Activated naive CD8-positive, alpha-beta T cell treated with anti-CD3 and anti-CD28 coated beads, Interleukin-2, amount 10 ng/mL, durations not matched to agents 7 days and 5 days (primary cell): ENCODE measurements at regions not wholly inside any gene's neighbourhood (a gene's known extent, or its start where the extent isn't known, plus 50 kb on each side); places are given as distances from the start of the nearest gene placed in this dataset.
A peak's percentile ranks its signal among the peaks of the same experiment; 100 is the strongest.
"Not testable (repeated sequence)": the region's sequence is repeated elsewhere in the genome, so short reads cannot be mapped to it uniquely, and the experiment has no call there.

Source experiments
- ATAC-seq: fragments of 150-1000 bp; cut with Tn5 transposase; one replicate; pipeline ENCODE4 v1.10.0; 2021; ENCODE audit warnings: low read depth, moderate library complexity
- POLR2A ChIA-PET: fragments of 350-600 bp; sonication (Branson Sonifier 250); formaldehyde crosslinking; loops from one replicate; lab custom pipeline; 2021; ENCODE audit warnings: antibody characterized with exemption; lab: Charles Lee
- DNase-seq: peaks from one replicate; pipeline ENCODE4 v3.0.0; 2021
- H3K27ac Mint-ChIP-seq: one replicate; pipeline ENCODE4 v1.8.0; 2022; ENCODE audit warnings: mild to moderate bottlenecking, mixed read lengths
- H3K27me3 Mint-ChIP-seq: one replicate; pipeline ENCODE4 v1.8.0; 2022; ENCODE audit warnings: mild to moderate bottlenecking, moderate library complexity, mixed read lengths
- H3K36me3 Mint-ChIP-seq: one replicate; pipeline ENCODE4 v1.8.0; 2021; ENCODE audit warnings: mild to moderate bottlenecking, mixed read lengths
- H3K4me1 Mint-ChIP-seq: one replicate; pipeline ENCODE4 v1.8.0; 2021; ENCODE audit warnings: mixed read lengths
- H3K4me3 Mint-ChIP-seq: one replicate; pipeline ENCODE4 v1.8.0; 2022; ENCODE audit warnings: mild to moderate bottlenecking, moderate library complexity, mixed read lengths
- H3K9me3 Mint-ChIP-seq: one replicate; pipeline ENCODE4 v1.8.0; 2021; ENCODE audit warnings: mixed read lengths

- H3K4me3 Mint-ChIP-seq = no peak overlapping the region
- no peak for ATAC-seq
- H3K9me3 Mint-ChIP-seq = no peaks in the 10 kb centered on the region
- no peaks in the 10 kb centered on the region for H3K4me1 Mint-ChIP-seq
- no peak overlapping the region for H3K27ac Mint-ChIP-seq
- DNase-seq = no peak
- H3K27me3 Mint-ChIP-seq = peaks cover under 1% of the 10 kb centered on the region
- POLR2A ChIA-PET = no interaction called here
- no peaks in the 10 kb centered on the region for H3K36me3 Mint-ChIP-seq
Measured at GRCh38 chr10:61010863-61011262, 66.9 kb upstream of the RHOBTB1 start.

DNA sequence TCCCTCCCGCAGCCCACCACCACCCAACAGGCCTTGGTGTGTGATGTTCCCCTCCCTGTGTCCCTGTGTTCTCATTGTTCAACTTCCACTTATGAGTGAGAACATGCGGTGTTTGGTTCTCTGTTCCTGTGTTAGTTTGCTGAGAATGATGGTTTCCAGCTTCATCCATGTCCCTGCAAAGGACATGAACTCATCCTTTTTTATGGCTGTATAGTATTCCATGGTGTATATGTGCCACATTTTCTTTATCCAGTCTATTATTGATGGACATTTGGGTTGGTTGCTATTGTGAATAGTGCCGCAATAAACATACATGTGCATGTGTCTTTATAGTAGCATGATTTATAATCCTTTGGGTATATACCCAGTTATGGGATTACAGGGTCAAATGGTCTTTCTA, 59.1 kb upstream of the RHOBTB1 start:
- H3K4me3 Mint-ChIP-seq, H3K36me3 Mint-ChIP-seq, H3K27ac Mint-ChIP-seq, DNase-seq, POLR2A ChIA-PET, H3K4me1 Mint-ChIP-seq, H3K9me3 Mint-ChIP-seq, ATAC-seq: not testable (repeated sequence)
- H3K27me3 Mint-ChIP-seq = peaks cover 34% of the 10 kb centered on the region

GRCh38 chr10:61001731-61002122, 57.7 kb upstream of the RHOBTB1 start:
- no peaks in the 10 kb centered on the region for H3K36me3 Mint-ChIP-seq
- peaks cover 37% of the 10 kb centered on the region for H3K27me3 Mint-ChIP-seq
- no peaks in the 10 kb centered on the region for H3K9me3 Mint-ChIP-seq
- ATAC-seq (no peak), DNase-seq (no peak)
- no peak overlapping the region for H3K27ac Mint-ChIP-seq
- no peak overlapping the region for H3K4me3 Mint-ChIP-seq
- POLR2A ChIA-PET = no interaction called here
- no peaks in the 10 kb centered on the region for H3K4me1 Mint-ChIP-seq

DNA sequence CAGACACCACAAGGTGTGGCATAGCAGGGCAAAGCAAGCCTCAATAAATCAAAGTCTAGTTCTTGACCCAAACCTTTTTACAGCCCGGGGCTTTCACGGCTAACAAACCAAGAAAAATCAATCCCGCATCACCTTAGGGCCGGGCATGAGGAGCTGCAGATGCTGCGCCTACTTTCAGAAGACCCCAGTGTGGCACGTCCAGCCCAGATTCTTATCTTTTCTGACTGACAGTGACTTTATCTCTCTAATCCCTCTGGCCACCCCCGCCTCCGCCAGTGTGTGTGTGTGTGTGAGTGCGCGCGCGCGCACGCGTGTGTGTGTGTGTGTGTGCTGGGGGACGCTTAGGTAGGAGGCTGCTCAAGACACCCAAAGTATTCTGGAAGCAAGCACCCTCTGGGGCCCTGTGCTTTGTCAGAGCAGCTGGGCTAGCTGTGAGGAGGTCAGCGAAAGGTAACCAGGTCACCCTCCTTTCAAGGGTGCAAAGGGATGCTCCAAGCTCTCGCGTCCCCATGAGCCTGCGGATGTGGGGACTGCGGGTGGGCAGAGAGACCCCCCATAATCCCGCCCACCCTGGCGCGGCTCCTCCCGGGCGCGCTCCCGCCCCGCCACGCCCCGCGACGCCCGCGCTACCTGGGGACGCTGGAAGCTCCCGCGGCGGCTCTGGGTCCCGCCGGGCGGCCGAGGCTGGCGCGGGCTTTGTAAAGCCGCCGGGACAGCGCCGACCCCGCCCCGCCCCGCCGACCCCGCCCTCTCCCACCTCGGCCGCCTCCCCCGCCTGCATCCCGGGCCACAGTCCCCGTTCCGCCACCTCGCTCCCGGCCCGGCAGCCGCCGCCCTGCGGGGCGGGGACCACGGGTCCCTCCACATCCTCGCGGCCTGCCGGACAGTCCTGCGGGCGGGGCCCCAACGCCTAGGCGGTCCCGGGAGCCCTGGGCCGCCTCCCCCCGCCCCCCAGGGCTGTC, 57.1 kb upstream of the RHOBTB1 start:
- Mint-ChIP-seq H3K9me3 (no peaks in the 10 kb centered on the region), H3K4me1 (no peaks in the 10 kb centered on the region), H3K27me3 (peaks cover 37% of the 10 kb centered on the region), H3K4me3 (peak overlapping the region; percentile 44), H3K36me3 (no peaks in the 10 kb centered on the region), H3K27ac (no peak overlapping the region)
- POLR2A ChIA-PET = no interaction called here
- DNase-seq (no peak), ATAC-seq (peak; percentile 39)

DNA sequence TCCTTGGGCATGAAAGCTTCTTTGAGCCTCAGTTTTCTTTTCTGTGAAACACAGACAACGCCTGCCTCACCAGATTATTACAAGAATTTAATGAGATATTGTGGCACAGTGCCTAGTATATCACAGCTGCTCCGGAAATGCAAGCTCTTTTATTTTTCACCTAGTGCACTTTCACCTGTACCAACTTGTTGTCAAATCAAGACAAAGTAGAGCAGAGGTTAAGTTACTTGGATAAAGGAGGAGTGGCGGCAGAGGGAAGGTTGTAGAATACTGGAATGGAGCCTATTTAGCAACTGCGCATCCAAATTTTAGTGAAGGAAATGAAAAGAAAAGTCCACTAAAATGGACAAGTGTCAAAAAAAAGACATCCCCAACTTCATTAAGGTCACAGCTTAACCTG, 54.9 kb upstream of the RHOBTB1 start:
- H3K36me3 Mint-ChIP-seq = no peaks in the 10 kb centered on the region
- H3K9me3 Mint-ChIP-seq = no peaks in the 10 kb centered on the region
- POLR2A ChIA-PET = no interaction called here
- H3K27ac Mint-ChIP-seq = no peak overlapping the region
- no peak for ATAC-seq
- no peak for DNase-seq
- H3K4me1 Mint-ChIP-seq = no peaks in the 10 kb centered on the region
- no peak overlapping the region for H3K4me3 Mint-ChIP-seq
- H3K27me3 Mint-ChIP-seq = peaks cover 37% of the 10 kb centered on the region

GRCh38 chr10:60994128-60994527, 50.1 kb upstream of the RHOBTB1 start:
- Mint-ChIP-seq H3K4me1 (no peaks in the 10 kb centered on the region), H3K9me3 (no peaks in the 10 kb centered on the region), H3K36me3 (no peaks in the 10 kb centered on the region), H3K27ac (no peak overlapping the region), H3K4me3 (no peak overlapping the region), H3K27me3 (peaks cover 12% of the 10 kb centered on the region)
- DNase-seq = no peak
- no peak for ATAC-seq
- POLR2A ChIA-PET = no interaction called here
